H9 (cell line): ENCODE measurements at regions not wholly inside any gene's neighbourhood (a gene's known extent, or its start where the extent isn't known, plus 50 kb on each side); places are given as distances from the start of the nearest gene placed in this dataset.

ENCODE experiments used
- DNase-seq: peaks from one replicate; pipeline ENCODE4 v3.0.0-alpha.2; 2017
- H2AFZ ChIP-seq: one replicate; pipeline ENCODE4 v1.6.1; 2013; ENCODE audit warnings: mild to moderate bottlenecking, low read length, control low read depth, moderate library complexity
- H2AK5ac ChIP-seq: 2 replicates; pipeline ENCODE4 v1.6.1; 2013; ENCODE audit warnings: low read length, control low read depth, mixed read lengths; ENCODE audit not compliant: insufficient read length
- H2BK120ac ChIP-seq: one replicate; pipeline ENCODE4 v1.6.1; 2013; ENCODE audit warnings: low read depth, mild to moderate bottlenecking, low read length, control low read depth, inconsistent platforms; ENCODE audit not compliant: poor library complexity, severe bottlenecking
- H2BK12ac ChIP-seq: 2 replicates; pipeline ENCODE4 v1.6.1; 2013; ENCODE audit warnings: low read length, control low read depth, mixed read lengths, low read depth; ENCODE audit not compliant: insufficient read length
- H2BK15ac ChIP-seq: 2 replicates; pipeline ENCODE4 v1.6.1; 2013; ENCODE audit warnings: low read depth, low read length, control low read depth
- H2BK20ac ChIP-seq: one replicate; pipeline ENCODE4 v1.6.1; 2013; ENCODE audit warnings: low read depth, mild to moderate bottlenecking, low read length, control low read depth, inconsistent platforms; ENCODE audit not compliant: poor library complexity, severe bottlenecking
- H2BK5ac ChIP-seq: 2 replicates; pipeline ENCODE4 v1.6.1; 2013; ENCODE audit warnings: low read length, control low read depth, mixed read lengths; ENCODE audit not compliant: insufficient read length
- H3K14ac ChIP-seq: 2 replicates; pipeline ENCODE4 v1.6.1; 2013; ENCODE audit warnings: low read length, control low read depth; ENCODE audit not compliant: insufficient read depth
- H3K18ac ChIP-seq: 2 replicates; pipeline ENCODE4 v1.6.1; 2013; ENCODE audit warnings: low read depth, mild to moderate bottlenecking, mixed read lengths, low read length, control low read depth; ENCODE audit not compliant: insufficient read length
- H3K23ac ChIP-seq: 2 replicates; pipeline ENCODE4 v1.6.1; 2013; ENCODE audit warnings: low read length, control low read depth, mixed read lengths, low read depth; ENCODE audit not compliant: insufficient read length
- H3K23me2 ChIP-seq: 2 replicates; pipeline ENCODE4 v1.6.1; 2013; ENCODE audit warnings: low read depth, mild to moderate bottlenecking, mixed read lengths, low read length, control low read depth; ENCODE audit not compliant: insufficient read length, poor library complexity, severe bottlenecking
- H3K27ac ChIP-seq: 2 replicates; pipeline ENCODE4 v1.5.1; 2013; ENCODE audit warnings: low read length, control low read depth, mixed read lengths, low read depth; ENCODE audit not compliant: insufficient read length
- H3K27me3 ChIP-seq: 2 replicates; pipeline ENCODE4 v1.6.1; 2013; ENCODE audit warnings: low read length, control low read depth, inconsistent platforms; ENCODE audit not compliant: insufficient read depth
- H3K4ac ChIP-seq: 2 replicates; pipeline ENCODE4 v1.6.1; 2013; ENCODE audit warnings: low read depth, mild to moderate bottlenecking, control low read depth, inconsistent platforms, low read length, moderate library complexity
- H3K4me1 ChIP-seq: 2 replicates; pipeline ENCODE4 v1.6.1; 2013; ENCODE audit warnings: low read length, control low read depth, inconsistent platforms; ENCODE audit not compliant: insufficient read depth
- H3K4me2 ChIP-seq: 2 replicates; pipeline ENCODE4 v1.6.1; 2013; ENCODE audit warnings: low read length, control low read depth, mixed read lengths; ENCODE audit not compliant: insufficient read length, insufficient read depth
- H3K56ac ChIP-seq: 2 replicates; pipeline ENCODE4 v1.6.1; 2013; ENCODE audit warnings: low read depth, mild to moderate bottlenecking, mixed read lengths, low read length, control low read depth; ENCODE audit not compliant: insufficient read length
- H3K79me1 ChIP-seq: 2 replicates; pipeline ENCODE4 v1.6.1; 2013; ENCODE audit warnings: low read depth, mild to moderate bottlenecking, moderate library complexity, low read length, control low read depth, inconsistent platforms; ENCODE audit not compliant: insufficient read depth, poor library complexity, severe bottlenecking
- H3K79me2 ChIP-seq: 2 replicates; pipeline ENCODE4 v1.6.1; 2013; ENCODE audit warnings: low read length, control low read depth, inconsistent platforms; ENCODE audit not compliant: insufficient read depth
- H3K9ac ChIP-seq: 2 replicates; pipeline ENCODE4 v1.6.1; 2013; ENCODE audit warnings: low read length, control low read depth, mixed read lengths; ENCODE audit not compliant: insufficient read length; ENCODE audit errors: extremely low read depth
- H3K9me3 ChIP-seq: one replicate; pipeline ENCODE4 v1.6.1; 2013; ENCODE audit warnings: low read depth, low read length, inconsistent platforms; ENCODE audit not compliant: control insufficient read depth
- H3T11ph ChIP-seq: one replicate; pipeline ENCODE4 v1.6.1; 2013; ENCODE audit warnings: mild to moderate bottlenecking, low read length, control low read depth, inconsistent platforms
- H4K20me1 ChIP-seq: one replicate; pipeline ENCODE4 v1.6.1; 2013; ENCODE audit not compliant: control insufficient read depth, insufficient read length, insufficient read depth
- H4K5ac ChIP-seq: 2 replicates; pipeline ENCODE4 v1.6.1; 2013; ENCODE audit warnings: low read depth, mild to moderate bottlenecking, mixed read lengths, low read length, control low read depth; ENCODE audit not compliant: insufficient read length
- H4K8ac ChIP-seq: replicated peaks from 2 replicates; pipeline ENCODE4 v1.6.1; 2013; ENCODE audit warnings: low read length, control low read depth, mixed read lengths, low read depth; ENCODE audit not compliant: insufficient read length
- H4K91ac ChIP-seq: 2 replicates; pipeline ENCODE4 v1.6.1; 2013; ENCODE audit warnings: low read depth, mild to moderate bottlenecking, moderate library complexity, mixed read lengths, low read length, control low read depth; ENCODE audit not compliant: insufficient read length
- H3K27ac Mint-ChIP-seq, 3 experiments: 2 replicates in 2 of 3; 3 replicates in 1 of 3; pipeline ENCODE4 v1.8.0; 2020 to 2021; ENCODE audit warnings: mixed read lengths in 3 of 3, mild to moderate bottlenecking in 1 of 3, moderate library complexity in 1 of 3
- H3K27me3 Mint-ChIP-seq: 2 replicates; pipeline ENCODE4 v1.8.0; 2021; ENCODE audit warnings: low read depth, mild to moderate bottlenecking, moderate library complexity, mixed read lengths
- H3K36me3 Mint-ChIP-seq, 3 experiments: 2 replicates in 2 of 3; 3 replicates in 1 of 3; pipeline ENCODE4 v1.8.0; 2020 to 2021; ENCODE audit warnings: low read depth in 3 of 3, mixed read lengths in 3 of 3; ENCODE audit not compliant: insufficient read depth in 1 of 3
- H3K4me1 Mint-ChIP-seq, 2 experiments: 2 replicates each; pipeline ENCODE4 v1.8.0; 2020; ENCODE audit warnings: mixed read lengths in 2 of 2
- H3K4me3 Mint-ChIP-seq, 2 experiments: 2 replicates in 1 of 2; 3 replicates in 1 of 2; pipeline ENCODE4 v1.8.0; 2020 to 2021; ENCODE audit warnings: mild to moderate bottlenecking in 2 of 2, mixed read lengths in 2 of 2, moderate library complexity in 1 of 2
- H3K9me3 Mint-ChIP-seq, 2 experiments: 2 replicates in 1 of 2; 3 replicates in 1 of 2; pipeline ENCODE4 v1.8.0; 2020; ENCODE audit warnings: mild to moderate bottlenecking in 2 of 2, mixed read lengths in 2 of 2, moderate library complexity in 1 of 2
- WGBS: extraction: QIAGEN DNeasy Blood & Tissue Kit; methylation state at CpG from one replicate; pipeline ENCODE4 v1.1.7; 2013; ENCODE audit warnings: missing lambda C conversion rate, low lambda C conversion rate, mixed read lengths; ENCODE audit not compliant: insufficient read length; ENCODE audit errors: extremely low coverage; 5-methylcytosine and 5-hydroxymethylcytosine counted together
- TF ChIP-seq, protein P1 (sequence below): fragments of 200-600 bp; sonication (generic); conservative IDR thresholded peaks from 3 replicates; pipeline ENCODE4 v1.8.0; 2021; ENCODE audit warnings: antibody characterized with exemption, mild to moderate bottlenecking

DNA sequence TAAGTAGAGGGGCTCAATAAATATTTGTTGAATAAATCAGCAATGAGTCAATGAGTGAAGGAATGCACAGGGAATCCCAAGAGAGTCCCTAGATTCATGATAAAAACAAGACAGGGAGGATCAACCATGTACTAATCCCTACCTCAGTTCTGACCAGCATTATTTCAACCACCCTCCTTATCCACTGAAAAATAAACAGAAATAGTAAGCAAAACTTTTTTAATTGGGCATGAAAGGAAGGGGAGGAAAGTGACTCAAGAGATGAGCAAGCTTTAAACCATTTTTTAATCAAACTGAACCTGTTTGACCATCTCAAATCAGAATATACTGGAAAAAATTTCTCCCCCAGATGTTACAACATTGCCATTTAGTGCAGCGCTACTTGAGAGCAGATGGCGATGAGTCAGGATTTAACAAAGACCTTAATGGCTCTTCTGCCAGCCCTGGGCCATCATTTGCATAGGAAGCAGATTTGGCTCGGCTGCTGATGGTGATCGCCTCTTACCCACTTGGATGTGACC is 194.8 kb upstream of the SLC30A5 start:
- no peaks in the 10 kb centered on the region for H3K27me3 Mint-ChIP-seq
- Histone ChIP-seq H3K14ac (no peak overlapping the region), H3T11ph (no peak overlapping the region), H2AK5ac (no peak overlapping the region), H3K9ac (no peak overlapping the region), H3K18ac (no peak overlapping the region), H3K27me3 (no peaks in the 10 kb centered on the region), H3K27ac (no peak overlapping the region), H4K5ac (no peak overlapping the region), H2BK120ac (no peak overlapping the region), H3K4me1 (no peaks in the 10 kb centered on the region), H3K23me2 (no peaks in the 10 kb centered on the region), H3K9me3 (no peaks in the 10 kb centered on the region), H2AFZ (no peak overlapping the region), H3K56ac (no peak overlapping the region), H4K20me1 (no peaks in the 10 kb centered on the region), H2BK20ac (no peak overlapping the region), H3K79me2 (no peaks in the 10 kb centered on the region), H3K4ac (no peak overlapping the region), H3K23ac (no peak overlapping the region), H2BK12ac (no peak overlapping the region), H2BK15ac (no peak overlapping the region), H4K91ac (no peak overlapping the region), H3K79me1 (no peaks in the 10 kb centered on the region), H3K4me2 (no peak overlapping the region), H2BK5ac (no peak overlapping the region), H4K8ac (no peak overlapping the region)
- peak overlapping the region in 2 of 3 experiments; percentile 29 to 51; a peak in 3 of 7 replicates for H3K27ac Mint-ChIP-seq
- peaks cover 0 to 4% of the 10 kb centered on the region in 2 experiments; a peak in 1 of 5 replicates for H3K9me3 Mint-ChIP-seq
- peaks cover 20 to 21% of the 10 kb centered on the region in 2 experiments for H3K4me1 Mint-ChIP-seq
- WGBS = no CpG with 5 or more reads among the region's 4 CpGs
- peak; percentile 68 for DNase-seq
- H3K36me3 Mint-ChIP-seq = peaks cover 0 to 4% (median 3%) of the 10 kb centered on the region in 3 experiments; a peak in 2 of 7 replicates
- no peak overlapping the region for H3K4me3 Mint-ChIP-seq
- TF ChIP-seq, protein P1, sequence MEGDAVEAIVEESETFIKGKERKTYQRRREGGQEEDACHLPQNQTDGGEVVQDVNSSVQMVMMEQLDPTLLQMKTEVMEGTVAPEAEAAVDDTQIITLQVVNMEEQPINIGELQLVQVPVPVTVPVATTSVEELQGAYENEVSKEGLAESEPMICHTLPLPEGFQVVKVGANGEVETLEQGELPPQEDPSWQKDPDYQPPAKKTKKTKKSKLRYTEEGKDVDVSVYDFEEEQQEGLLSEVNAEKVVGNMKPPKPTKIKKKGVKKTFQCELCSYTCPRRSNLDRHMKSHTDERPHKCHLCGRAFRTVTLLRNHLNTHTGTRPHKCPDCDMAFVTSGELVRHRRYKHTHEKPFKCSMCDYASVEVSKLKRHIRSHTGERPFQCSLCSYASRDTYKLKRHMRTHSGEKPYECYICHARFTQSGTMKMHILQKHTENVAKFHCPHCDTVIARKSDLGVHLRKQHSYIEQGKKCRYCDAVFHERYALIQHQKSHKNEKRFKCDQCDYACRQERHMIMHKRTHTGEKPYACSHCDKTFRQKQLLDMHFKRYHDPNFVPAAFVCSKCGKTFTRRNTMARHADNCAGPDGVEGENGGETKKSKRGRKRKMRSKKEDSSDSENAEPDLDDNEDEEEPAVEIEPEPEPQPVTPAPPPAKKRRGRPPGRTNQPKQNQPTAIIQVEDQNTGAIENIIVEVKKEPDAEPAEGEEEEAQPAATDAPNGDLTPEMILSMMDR = no peak
